Ovary (tissue), 7 donors: ENCODE measurements at regions not wholly inside any gene's neighbourhood (a gene's known extent, or its start where the extent isn't known, plus 50 kb on each side); places are given as distances from the start of the nearest gene placed in this dataset.

ENCODE experiments used
- DNase-seq, 5 donors: peaks; one replicate each; pipeline ENCODE4 v3.0.0-alpha.2; 2019 to 2020
- H3K27ac ChIP-seq, 2 donors: fragments of 200-600 bp; one replicate each; pipeline versions ENCODE4 v1.5.1 to v1.8.0; 2019 to 2022
- H3K27me3 ChIP-seq: fragments of 200-600 bp; one replicate; pipeline ENCODE4 v1.8.0; 2022
- H3K36me3 ChIP-seq: fragments of 200-600 bp; sonication (generic); one replicate; pipeline ENCODE4 v1.5.1; 2019
- H3K4me1 ChIP-seq: one replicate; pipeline ENCODE4 v1.8.1; 2013; ENCODE audit warnings: mild to moderate bottlenecking, moderate library complexity; ENCODE audit not compliant: insufficient read depth
- H3K4me3 ChIP-seq: fragments of 200-600 bp; sonication (generic); one replicate; pipeline ENCODE4 v1.5.1; 2017
- H3K9me3 ChIP-seq, 2 donors: fragments of 200-600 bp in 1 of 2; sonication (generic) in 1 of 2; one replicate each; pipeline versions ENCODE4 v1.5.1 to v1.8.1; 2013 to 2019; ENCODE audit warnings: mild to moderate bottlenecking in 1 of 2, moderate library complexity in 1 of 2
- EP300 ChIP-seq: sonication (generic); formaldehyde crosslinking; IDR thresholded peaks from one replicate; pipeline ENCODE4 v1.6.1; 2017; ENCODE audit warnings: antibody characterized with exemption
- POLR2A ChIP-seq: fragments of 450-650 bp; IDR thresholded peaks from one replicate; pipeline ENCODE4 v1.6.1; 2017; ENCODE audit warnings: antibody characterized with exemption, mild to moderate bottlenecking, moderate library complexity
- WGBS, 3 donors: extraction: QIAGEN DNeasy Blood & Tissue Kit in 1 of 3; methylation state at CpG; one replicate each; pipeline versions ENCODE4 v1.1.5 to v1.1.7; 2013 to 2017; 5-methylcytosine and 5-hydroxymethylcytosine counted together
- intact Hi-C, 4 donors: fragments of 100-400 bp; cut with DNase I; formaldehyde crosslinking; loops; one replicate each; pipeline versions ENCODE4 v1.11.0 to v1.15.1; 2022 to 2023
- TF ChIP-seq, protein P1 (sequence below), 3 donors: fragments of 450-650 bp in 2 of 3; fragments of 200-600 bp in 1 of 3; IDR thresholded peaks; one replicate each; pipeline versions ENCODE4 v1.5.1 to v1.8.0; 2016 to 2022; ENCODE audit warnings: antibody characterized with exemption in 3 of 3, mild to moderate bottlenecking in 1 of 3
- donor health status: DM: no; HTN: no; CAD: no; lungs with moderate emphysema.
- donor health status: DM: no; HTN: no; CAD: no.
- donor health status: Bipolar disorder and iron deficiency.
- donor health status: DM: no; HTN: no; CAD: no.
- donor health status: DM: yes; HTN: yes; CAD: no.

DNA sequence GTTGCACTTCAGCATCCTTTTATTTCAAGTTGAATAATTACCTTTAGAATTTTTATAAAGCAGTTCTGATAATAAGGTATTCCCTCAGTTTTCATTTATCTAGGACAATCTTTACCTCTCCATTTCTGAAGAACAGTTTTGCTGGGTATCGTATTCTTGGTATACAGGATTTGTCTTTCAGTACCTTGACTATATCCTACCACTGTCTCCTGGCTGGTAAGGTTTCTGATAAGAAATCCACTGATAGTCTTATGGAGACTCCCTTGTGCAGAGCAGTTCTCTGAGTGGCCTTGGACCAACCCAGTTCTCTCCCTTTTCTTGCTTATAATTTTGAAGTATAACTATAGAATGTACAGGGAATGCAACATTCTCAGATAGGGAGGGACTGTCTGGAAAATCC is 51.3 kb upstream of the SAMD3 start:
- no peak for DNase-seq
- peaks cover 0 to 4% of the 10 kb centered on the region in 2 donors for H3K9me3 ChIP-seq
- no peaks in the 10 kb centered on the region for H3K27me3 ChIP-seq
- no peak overlapping the region for H3K4me3 ChIP-seq
- no peaks in the 10 kb centered on the region for H3K4me1 ChIP-seq
- H3K36me3 ChIP-seq: no peaks in the 10 kb centered on the region
- no peak for TF ChIP-seq POLR2A
- TF ChIP-seq, protein P1, sequence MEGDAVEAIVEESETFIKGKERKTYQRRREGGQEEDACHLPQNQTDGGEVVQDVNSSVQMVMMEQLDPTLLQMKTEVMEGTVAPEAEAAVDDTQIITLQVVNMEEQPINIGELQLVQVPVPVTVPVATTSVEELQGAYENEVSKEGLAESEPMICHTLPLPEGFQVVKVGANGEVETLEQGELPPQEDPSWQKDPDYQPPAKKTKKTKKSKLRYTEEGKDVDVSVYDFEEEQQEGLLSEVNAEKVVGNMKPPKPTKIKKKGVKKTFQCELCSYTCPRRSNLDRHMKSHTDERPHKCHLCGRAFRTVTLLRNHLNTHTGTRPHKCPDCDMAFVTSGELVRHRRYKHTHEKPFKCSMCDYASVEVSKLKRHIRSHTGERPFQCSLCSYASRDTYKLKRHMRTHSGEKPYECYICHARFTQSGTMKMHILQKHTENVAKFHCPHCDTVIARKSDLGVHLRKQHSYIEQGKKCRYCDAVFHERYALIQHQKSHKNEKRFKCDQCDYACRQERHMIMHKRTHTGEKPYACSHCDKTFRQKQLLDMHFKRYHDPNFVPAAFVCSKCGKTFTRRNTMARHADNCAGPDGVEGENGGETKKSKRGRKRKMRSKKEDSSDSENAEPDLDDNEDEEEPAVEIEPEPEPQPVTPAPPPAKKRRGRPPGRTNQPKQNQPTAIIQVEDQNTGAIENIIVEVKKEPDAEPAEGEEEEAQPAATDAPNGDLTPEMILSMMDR (IDR thresholded peaks at IDR 0.05): no peak
- no peak for TF ChIP-seq EP300
- intact Hi-C loops: no loop called here
- 91 to 98% (median 92%) methylated on average over 1 of the region's 1 CpG for WGBS, 3 donors
- H3K27ac ChIP-seq: no peak overlapping the region
